D341Med (cell line): ENCODE measurements at regions not wholly inside any gene's neighbourhood (a gene's known extent, or its start where the extent isn't known, plus 50 kb on each side); places are given as distances from the start of the nearest gene placed in this dataset.
"Not testable (repeated sequence)": the region's sequence is repeated elsewhere in the genome, so short reads cannot be mapped to it uniquely, and the experiment has no call there.

Experiments
- DNase-seq: peaks from one replicate; pipeline ENCODE4 v3.0.0; 2012; ENCODE audit warnings: low spot score

- no peak for DNase-seq
These were observed 87.7 kb upstream of the CHST15 start for GRCh38 chr10:124180947-124181549.

- no peak for DNase-seq
These were observed 86.8 kb upstream of the CHST15 start for GRCh38 chr10:124180044-124180745.

- DNase-seq: no peak
These were observed 86.1 kb upstream of the CHST15 start for GRCh38 chr10:124179308-124180043.

- no peak for DNase-seq
These were observed 83.8 kb upstream of the CHST15 start for GRCh38 chr10:124177180-124177518.

GRCh38 chr10:124176349-124177179, 83.2 kb upstream of the CHST15 start:
- DNase-seq: no peak

GRCh38 chr10:124175701-124176348, 82.4 kb upstream of the CHST15 start:
- no peak for DNase-seq

GRCh38 chr10:124174673-124175645, 81.6 kb upstream of the CHST15 start:
- DNase-seq: no peak

GRCh38 chr10:124174071-124174566, 80.7 kb upstream of the CHST15 start:
- no peak for DNase-seq

- DNase-seq: no peak
These were observed 80.0 kb upstream of the CHST15 start for GRCh38 chr10:124173298-124173900.

- no peak for DNase-seq
These were observed 79.0 kb upstream of the CHST15 start for GRCh38 chr10:124172181-124172916.

- DNase-seq: no peak
These were observed 78.2 kb upstream of the CHST15 start for GRCh38 chr10:124171561-124171960.

GRCh38 chr10:124170631-124171030, 77.2 kb upstream of the CHST15 start:
- no peak for DNase-seq

GRCh38 chr10:124168991-124169802, 75.8 kb upstream of the CHST15 start:
- no peak for DNase-seq

GRCh38 chr10:124168581-124168980, 75.2 kb upstream of the CHST15 start:
- no peak for DNase-seq

GRCh38 chr10:124167925-124168324, 74.5 kb upstream of the CHST15 start:
- not testable (repeated sequence) for DNase-seq

GRCh38 chr10:124166431-124167125, 73.2 kb upstream of the CHST15 start:
- no peak for DNase-seq

GRCh38 chr10:124165827-124166226, 72.4 kb upstream of the CHST15 start:
- no peak for DNase-seq

GRCh38 chr10:124165311-124165710, 71.9 kb upstream of the CHST15 start:
- DNase-seq: no peak
